ENCODE measurements at regions not wholly inside any gene's neighbourhood (a gene's known extent, or its start where the extent isn't known, plus 50 kb on each side); places are given as distances from the start of the nearest gene placed in this dataset.
"Not testable (repeated sequence)": the region's sequence is repeated elsewhere in the genome, so short reads cannot be mapped to it uniquely, and the experiment has no call there.

GRCh38 chr10:28179743-28180099 is 123.1 kb downstream of the MPP7 start:
- no peak for TF ChIP-seq CTCF (IDR thresholded peaks at IDR 0.05)
- no peak for DNase-seq (ENCODE audit: low spot score)
- no peak for ATAC-seq (ENCODE audit: low FRiP score)

GRCh38 chr10:28179006-28179742 is 123.7 kb downstream of the MPP7 start:
- TF ChIP-seq CTCF (IDR thresholded peaks at IDR 0.05): peak in 1 of 3 donors; percentile 16
- DNase-seq (ENCODE audit: low spot score): no peak
- peak; percentile 88 for ATAC-seq (ENCODE audit: low FRiP score)

DNA sequence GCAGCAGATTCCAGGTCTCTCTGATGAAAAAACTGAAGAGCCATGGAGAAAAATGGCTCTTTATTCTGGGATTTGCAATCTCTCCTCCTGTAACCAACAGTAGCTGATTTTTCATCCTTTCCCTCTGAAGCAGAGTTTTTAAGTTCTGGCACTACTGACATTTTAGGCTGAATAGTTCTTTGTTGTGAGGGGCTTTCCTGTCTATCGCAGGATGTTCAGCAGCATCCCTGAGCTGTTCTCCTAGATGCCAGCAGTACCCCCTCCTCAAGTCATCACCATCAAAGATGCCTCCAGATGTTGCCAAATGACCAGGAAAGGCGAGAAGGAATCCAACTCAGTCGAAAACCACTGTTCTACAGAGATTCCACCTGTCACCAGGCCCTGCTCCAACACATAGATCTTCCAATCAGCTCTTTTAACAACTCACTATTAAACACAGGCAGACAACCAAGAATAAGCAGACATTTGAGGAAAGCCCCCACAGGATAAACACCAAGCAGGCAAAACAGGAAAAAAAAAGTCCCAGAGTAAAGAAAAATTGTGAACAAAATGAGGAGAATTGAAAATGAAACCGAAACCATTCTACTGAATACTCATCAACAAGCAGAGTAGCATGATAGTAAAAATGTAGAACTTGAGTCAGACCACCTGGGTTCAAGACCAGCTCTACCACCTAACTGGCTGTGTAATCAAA is 124.8 kb downstream of the MPP7 start:
- ATAC-seq (ENCODE audit: low FRiP score) (no peak), DNase-seq (ENCODE audit: low spot score) (no peak)
- TF ChIP-seq CTCF (IDR thresholded peaks at IDR 0.05): no peak

DNA sequence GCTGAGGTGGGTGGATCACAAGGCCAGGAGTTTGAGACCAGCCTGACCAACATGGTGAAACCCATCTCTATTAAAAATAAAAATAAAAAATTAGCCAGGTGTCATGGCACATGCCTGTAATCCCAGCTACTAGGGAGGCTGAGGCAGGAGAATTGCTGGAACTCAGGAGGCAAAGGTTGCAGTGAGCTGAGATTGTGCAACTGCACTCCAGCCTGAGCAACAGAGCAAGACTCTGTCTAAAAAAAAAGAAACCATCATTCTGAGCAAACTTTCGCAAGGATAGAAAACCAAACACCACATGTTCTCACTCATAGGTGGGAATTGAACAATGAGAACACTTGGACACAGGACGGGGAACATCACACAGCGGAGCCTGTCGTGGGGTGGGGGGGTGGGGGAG is 126.4 kb downstream of the MPP7 start:
- not testable (repeated sequence) for ATAC-seq (ENCODE audit: low FRiP score); DNase-seq (ENCODE audit: low spot score)

GRCh38 chr10:28172223-28172610 is 130.6 kb downstream of the MPP7 start:
- no peak for DNase-seq (ENCODE audit: low spot score)
- ATAC-seq (ENCODE audit: low FRiP score): peak; percentile 6
- no peak for TF ChIP-seq CTCF (IDR thresholded peaks at IDR 0.05)

DNA sequence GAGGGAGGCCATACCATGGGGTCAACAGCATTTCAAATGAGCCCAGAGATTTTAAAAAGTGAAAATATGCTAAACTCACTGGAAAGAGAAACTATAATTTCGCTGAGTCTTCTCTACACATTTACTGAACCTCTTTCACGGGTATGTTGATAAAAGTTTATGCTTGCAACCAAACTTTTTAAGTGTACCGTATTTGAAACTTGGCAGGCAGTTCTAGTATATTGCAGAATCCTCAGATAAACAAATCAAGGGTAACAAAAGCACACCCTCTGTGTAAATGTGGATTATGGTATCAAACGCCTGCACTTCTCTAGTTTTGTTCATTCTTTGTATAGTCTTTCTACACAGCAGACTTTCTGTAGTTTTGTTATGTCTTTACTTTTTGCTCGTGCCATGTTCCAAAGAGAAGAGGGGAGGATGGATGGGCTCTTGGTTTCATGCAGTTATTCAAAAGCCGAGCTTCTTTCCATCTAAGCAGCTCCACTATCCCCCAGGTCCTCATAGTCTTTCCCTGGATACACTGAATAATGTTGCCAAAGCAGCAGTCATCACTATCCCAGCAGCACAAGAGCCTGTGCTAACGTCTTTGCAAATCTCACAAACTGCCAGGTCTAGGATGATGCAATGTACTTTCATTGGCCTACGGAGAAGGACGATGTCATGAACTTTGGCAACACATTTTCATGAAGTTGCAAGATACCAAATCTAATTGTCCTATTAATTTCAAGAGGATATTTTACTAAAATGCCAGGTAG is 131.2 kb downstream of the MPP7 start:
- ATAC-seq (ENCODE audit: low FRiP score): peak; percentile 90
- TF ChIP-seq CTCF (IDR thresholded peaks at IDR 0.05): no peak

GRCh38 chr10:28169525-28169924 is 133.3 kb downstream of the MPP7 start:
- no peak for TF ChIP-seq CTCF (IDR thresholded peaks at IDR 0.05)
- ATAC-seq (ENCODE audit: low FRiP score): no peak
- DNase-seq (ENCODE audit: low spot score): no peak

More for the DNA sequence above, 131.2 kb downstream of the MPP7 start:
- DNase-seq (ENCODE audit: low spot score): no peak
